Activated CD4-positive, alpha-beta T cell treated with anti-CD3 and anti-CD28 coated beads, Interleukin-2, amount 10 ng/mL, durations not matched to agents 24 days and 14 days (primary cell): ENCODE measurements at regions not wholly inside any gene's neighbourhood (a gene's known extent, or its start where the extent isn't known, plus 50 kb on each side); places are given as distances from the start of the nearest gene placed in this dataset.
"Not testable (repeated sequence)": the region's sequence is repeated elsewhere in the genome, so short reads cannot be mapped to it uniquely, and the experiment has no call there.

Experiments used
- DNase-seq: peaks from one replicate; pipeline ENCODE4 v3.0.0; 2022
- H3K27ac Mint-ChIP-seq: one replicate; pipeline ENCODE4 v1.8.0; 2022; ENCODE audit warnings: mild to moderate bottlenecking, mixed read lengths
- H3K27me3 Mint-ChIP-seq: one replicate; pipeline ENCODE4 v1.8.0; 2022; ENCODE audit warnings: mixed read lengths
- H3K36me3 Mint-ChIP-seq: one replicate; pipeline ENCODE4 v1.8.0; 2022; ENCODE audit warnings: low read depth, mild to moderate bottlenecking, mixed read lengths
- H3K4me1 Mint-ChIP-seq: one replicate; pipeline ENCODE4 v1.8.0; 2021; ENCODE audit warnings: mixed read lengths
- H3K4me3 Mint-ChIP-seq: one replicate; pipeline ENCODE4 v1.8.0; 2022; ENCODE audit warnings: mild to moderate bottlenecking, moderate library complexity, mixed read lengths
- H3K9me3 Mint-ChIP-seq: one replicate; pipeline ENCODE4 v1.8.0; 2021; ENCODE audit warnings: mixed read lengths
- intact Hi-C: fragments of 100-400 bp; cut with micrococcal nuclease; formaldehyde crosslinking; loops from one replicate; pipeline ENCODE4 v1.15.1; 2023

- intact Hi-C loops, result no loop called here
- H3K27ac Mint-ChIP-seq, result no peak overlapping the region
- no peaks in the 10 kb centered on the region for H3K4me1 Mint-ChIP-seq
- H3K9me3 Mint-ChIP-seq, result no peaks in the 10 kb centered on the region
- no peak overlapping the region for H3K4me3 Mint-ChIP-seq
- H3K36me3 Mint-ChIP-seq, result no peaks in the 10 kb centered on the region
- peaks cover 29% of the 10 kb centered on the region for H3K27me3 Mint-ChIP-seq
- no peak for DNase-seq
These were observed 102.1 kb upstream of the NT5E start for GRCh38 chr6:85347812-85348211.

GRCh38 chr6:85346196-85346595 lies 103.7 kb upstream of the NT5E start:
- Mint-ChIP-seq H3K4me3 (no peak overlapping the region), H3K4me1 (no peaks in the 10 kb centered on the region), H3K9me3 (no peaks in the 10 kb centered on the region), H3K36me3 (no peaks in the 10 kb centered on the region), H3K27me3 (peaks cover 35% of the 10 kb centered on the region), H3K27ac (no peak overlapping the region)
- DNase-seq, result no peak
- intact Hi-C loops, result no loop called here

GRCh38 chr6:85344996-85345395 lies 104.9 kb upstream of the NT5E start:
- no peak overlapping the region for H3K4me3 Mint-ChIP-seq

GRCh38 chr6:85343428-85343827 lies 106.5 kb upstream of the NT5E start:
- no peaks in the 10 kb centered on the region for H3K9me3 Mint-ChIP-seq
- H3K4me1 Mint-ChIP-seq, result no peaks in the 10 kb centered on the region
- no peaks in the 10 kb centered on the region for H3K36me3 Mint-ChIP-seq
- no peak overlapping the region for H3K4me3 Mint-ChIP-seq
- intact Hi-C loops, result no loop called here
- H3K27me3 Mint-ChIP-seq, result peaks cover 28% of the 10 kb centered on the region
- no peak for DNase-seq
- H3K27ac Mint-ChIP-seq, result no peak overlapping the region

More at GRCh38 chr6:85344996-85345395, 104.9 kb upstream of the NT5E start:
- Mint-ChIP-seq H3K27me3 (peaks cover 33% of the 10 kb centered on the region), H3K9me3 (no peaks in the 10 kb centered on the region), H3K36me3 (no peaks in the 10 kb centered on the region), H3K27ac (no peak overlapping the region), H3K4me1 (no peaks in the 10 kb centered on the region)
- no peak for DNase-seq
- intact Hi-C loops, result no loop called here

GRCh38 chr6:85329196-85329595 lies 120.7 kb upstream of the NT5E start:
- Mint-ChIP-seq H3K4me3 (no peak overlapping the region), H3K36me3 (no peaks in the 10 kb centered on the region), H3K9me3 (no peaks in the 10 kb centered on the region), H3K4me1 (no peaks in the 10 kb centered on the region), H3K27me3 (peaks cover 5% of the 10 kb centered on the region), H3K27ac (no peak overlapping the region)
- intact Hi-C loops, result no loop called here
- DNase-seq, result no peak

GRCh38 chr6:85325811-85326210 lies 124.1 kb upstream of the NT5E start:
- H3K27ac Mint-ChIP-seq, H3K9me3 Mint-ChIP-seq, intact Hi-C loops, H3K36me3 Mint-ChIP-seq, H3K4me1 Mint-ChIP-seq, H3K4me3 Mint-ChIP-seq, H3K27me3 Mint-ChIP-seq, DNase-seq: not testable (repeated sequence)

GRCh38 chr6:85323435-85324040 lies 126.3 kb upstream of the NT5E start:
- no peaks in the 10 kb centered on the region for H3K4me1 Mint-ChIP-seq
- peak; percentile 92 for DNase-seq
- peaks cover 4% of the 10 kb centered on the region for H3K27me3 Mint-ChIP-seq
- H3K36me3 Mint-ChIP-seq, result no peaks in the 10 kb centered on the region
- intact Hi-C loops, result loop anchor here (5.0 kb wide), 1 partner anchor 896 kb away; no protein-coding TSS in a partner anchor
- no peak overlapping the region for H3K27ac Mint-ChIP-seq
- no peaks in the 10 kb centered on the region for H3K9me3 Mint-ChIP-seq
- H3K4me3 Mint-ChIP-seq, result no peak overlapping the region

GRCh38 chr6:85322446-85323105 lies 127.3 kb upstream of the NT5E start:
- no peak for DNase-seq
- H3K9me3 Mint-ChIP-seq, result no peaks in the 10 kb centered on the region
- intact Hi-C loops, result loop anchor here (5.0 kb wide), 1 partner anchor 895 kb away; no protein-coding TSS in a partner anchor
- no peak overlapping the region for H3K4me3 Mint-ChIP-seq
- no peaks in the 10 kb centered on the region for H3K4me1 Mint-ChIP-seq
- peaks cover 4% of the 10 kb centered on the region for H3K27me3 Mint-ChIP-seq
- no peaks in the 10 kb centered on the region for H3K36me3 Mint-ChIP-seq
- H3K27ac Mint-ChIP-seq, result no peak overlapping the region

- H3K4me1 Mint-ChIP-seq, result no peaks in the 10 kb centered on the region
- DNase-seq, result no peak
- H3K36me3 Mint-ChIP-seq, result no peaks in the 10 kb centered on the region
- no peak overlapping the region for H3K4me3 Mint-ChIP-seq
- H3K27ac Mint-ChIP-seq, result no peak overlapping the region
- intact Hi-C loops, result loop anchor here (5.0 kb wide), 1 partner anchor 895 kb away; no protein-coding TSS in a partner anchor
- H3K27me3 Mint-ChIP-seq, result peaks cover 4% of the 10 kb centered on the region
- H3K9me3 Mint-ChIP-seq, result no peaks in the 10 kb centered on the region
These were observed 128.0 kb upstream of the NT5E start for GRCh38 chr6:85321906-85322305.

GRCh38 chr6:85314586-85314985 lies 135.3 kb upstream of the NT5E start:
- Mint-ChIP-seq H3K27me3 (no peaks in the 10 kb centered on the region), H3K36me3 (no peaks in the 10 kb centered on the region), H3K9me3 (no peaks in the 10 kb centered on the region), H3K27ac (no peak overlapping the region), H3K4me1 (no peaks in the 10 kb centered on the region), H3K4me3 (no peak overlapping the region)
- intact Hi-C loops, result no loop called here
- DNase-seq, result no peak

- Mint-ChIP-seq H3K4me1 (no peaks in the 10 kb centered on the region), H3K27ac (no peak overlapping the region), H3K9me3 (peaks cover 4% of the 10 kb centered on the region), H3K4me3 (no peak overlapping the region), H3K27me3 (peaks cover 8% of the 10 kb centered on the region), H3K36me3 (no peaks in the 10 kb centered on the region)
- no peak for DNase-seq
- intact Hi-C loops, result no loop called here
These were observed 149.3 kb upstream of the NT5E start for GRCh38 chr6:85300581-85300980.

GRCh38 chr6:85298553-85298952 lies 151.3 kb upstream of the NT5E start:
- DNase-seq, result no peak
- no peaks in the 10 kb centered on the region for H3K36me3 Mint-ChIP-seq

GRCh38 chr6:85291326-85291725 lies 158.6 kb upstream of the NT5E start:
- Mint-ChIP-seq H3K36me3 (no peaks in the 10 kb centered on the region), H3K4me1 (no peaks in the 10 kb centered on the region), H3K9me3 (peaks cover 4% of the 10 kb centered on the region), H3K27ac (no peak overlapping the region), H3K4me3 (no peak overlapping the region), H3K27me3 (peaks cover 3% of the 10 kb centered on the region)
- intact Hi-C loops, result no loop called here
- DNase-seq, result no peak

More at GRCh38 chr6:85298553-85298952, 151.3 kb upstream of the NT5E start:
- no peak overlapping the region for H3K27ac Mint-ChIP-seq
- H3K4me1 Mint-ChIP-seq, result no peaks in the 10 kb centered on the region
- intact Hi-C loops, result no loop called here
- no peaks in the 10 kb centered on the region for H3K9me3 Mint-ChIP-seq
- peaks cover 5% of the 10 kb centered on the region for H3K27me3 Mint-ChIP-seq
- no peak overlapping the region for H3K4me3 Mint-ChIP-seq

- H3K27me3 Mint-ChIP-seq, result no peaks in the 10 kb centered on the region
- no peak for DNase-seq
- no peak overlapping the region for H3K4me3 Mint-ChIP-seq
- peaks cover 4% of the 10 kb centered on the region for H3K9me3 Mint-ChIP-seq
- intact Hi-C loops, result no loop called here
- no peaks in the 10 kb centered on the region for H3K4me1 Mint-ChIP-seq
- no peaks in the 10 kb centered on the region for H3K36me3 Mint-ChIP-seq
- no peak overlapping the region for H3K27ac Mint-ChIP-seq
These were observed 162.2 kb upstream of the NT5E start for GRCh38 chr6:85287654-85288053.

- Mint-ChIP-seq H3K36me3 (no peaks in the 10 kb centered on the region), H3K9me3 (peaks cover 4% of the 10 kb centered on the region), H3K4me1 (no peaks in the 10 kb centered on the region), H3K4me3 (no peak overlapping the region), H3K27me3 (no peaks in the 10 kb centered on the region), H3K27ac (no peak overlapping the region)
- intact Hi-C loops, result no loop called here
- no peak for DNase-seq
These were observed 162.7 kb upstream of the NT5E start for GRCh38 chr6:85287158-85287557.
